Spleen (tissue), 7 donors: ENCODE measurements at regions not wholly inside any gene's neighbourhood (a gene's known extent, or its start where the extent isn't known, plus 50 kb on each side); places are given as distances from the start of the nearest gene placed in this dataset.

ENCODE experiments used
- CTCF ChIP-seq, 11 experiments: fragments of 200-600 bp in 7 of 11; fragments of 450-650 bp in 4 of 11; sonication (generic) in 4 of 11; IDR thresholded peaks in 8 of 11; conservative IDR thresholded peaks in 3 of 11; 1 replicate in 7 of 11; 2 replicates in 4 of 11; pipeline versions ENCODE4 v1.4.0 to v1.8.0; 2016 to 2021; ENCODE audit warnings: antibody characterized with exemption in 11 of 11, inconsistent platforms in 4 of 11, mild to moderate bottlenecking in 1 of 11
- POLR2A ChIP-seq, 3 donors: fragments of 450-650 bp; IDR thresholded peaks; one replicate each; pipeline ENCODE4 v1.5.1; 2017; ENCODE audit warnings: antibody characterized with exemption in 3 of 3, mild to moderate bottlenecking in 1 of 3
- POLR2AphosphoS5 ChIP-seq, 3 donors: sonication (generic); formaldehyde crosslinking; IDR thresholded peaks; one replicate each; pipeline ENCODE4 v1.5.1; 2017; ENCODE audit warnings: antibody characterized with exemption in 3 of 3
- donor health status: DM: no; HTN: no; CAD: no; lungs with moderate emphysema.
- donor health status: DM: no; HTN: no; CAD: no.
- donor health status: DM: no; HTN: no; CAD: no.

GRCh38 chr3:72288955-72289691 is 504.2 kb upstream of the PROK2 start:
- TF ChIP-seq POLR2AphosphoS5 (IDR thresholded peaks at IDR 0.05) = peak in 1 of 3 donors; percentile 43
- TF ChIP-seq CTCF (IDR thresholded peaks at IDR 0.05 in 8 of 11, conservative IDR thresholded peaks at IDR 0.05 in 3 of 11) = no peak
- no peak for TF ChIP-seq POLR2A (IDR thresholded peaks at IDR 0.05)
